ENCODE measurements at regions not wholly inside any gene's neighbourhood (a gene's known extent, or its start where the extent isn't known, plus 50 kb on each side); places are given as distances from the start of the nearest gene placed in this dataset.

DNA sequence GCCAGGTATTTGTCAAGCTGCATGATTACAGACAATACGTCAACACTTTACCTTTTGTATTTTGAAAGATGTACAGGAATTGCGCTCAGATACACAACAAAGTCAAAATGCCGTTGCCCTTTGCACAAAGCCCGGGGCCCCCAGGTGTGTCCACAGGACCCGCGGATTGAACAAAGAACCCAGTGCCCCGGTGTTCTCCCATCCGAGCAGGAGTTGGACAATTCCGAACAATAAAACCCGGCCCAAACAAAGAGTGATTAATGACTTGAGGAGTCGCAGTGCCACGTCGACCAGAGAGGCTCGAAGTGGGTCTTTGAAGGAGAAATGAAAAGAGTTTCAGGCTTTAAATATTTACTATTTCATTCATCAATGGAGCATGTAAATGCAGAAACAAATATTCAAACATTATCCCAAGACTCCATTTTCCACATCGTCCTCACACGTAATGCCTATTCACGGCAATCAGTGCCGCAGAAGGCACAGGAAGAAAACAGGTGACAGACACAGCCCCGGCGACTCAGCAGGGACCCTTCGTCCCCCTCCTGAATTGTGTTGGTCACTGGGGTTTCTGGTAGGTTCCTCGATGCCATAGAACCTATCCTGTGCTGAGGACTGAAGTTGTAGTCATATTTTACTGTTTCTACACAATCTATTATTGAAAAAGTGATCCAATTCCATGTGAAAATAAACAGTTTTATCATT, 70.9 kb upstream of the MGMT start:
- TF ChIP-seq, protein P1, sequence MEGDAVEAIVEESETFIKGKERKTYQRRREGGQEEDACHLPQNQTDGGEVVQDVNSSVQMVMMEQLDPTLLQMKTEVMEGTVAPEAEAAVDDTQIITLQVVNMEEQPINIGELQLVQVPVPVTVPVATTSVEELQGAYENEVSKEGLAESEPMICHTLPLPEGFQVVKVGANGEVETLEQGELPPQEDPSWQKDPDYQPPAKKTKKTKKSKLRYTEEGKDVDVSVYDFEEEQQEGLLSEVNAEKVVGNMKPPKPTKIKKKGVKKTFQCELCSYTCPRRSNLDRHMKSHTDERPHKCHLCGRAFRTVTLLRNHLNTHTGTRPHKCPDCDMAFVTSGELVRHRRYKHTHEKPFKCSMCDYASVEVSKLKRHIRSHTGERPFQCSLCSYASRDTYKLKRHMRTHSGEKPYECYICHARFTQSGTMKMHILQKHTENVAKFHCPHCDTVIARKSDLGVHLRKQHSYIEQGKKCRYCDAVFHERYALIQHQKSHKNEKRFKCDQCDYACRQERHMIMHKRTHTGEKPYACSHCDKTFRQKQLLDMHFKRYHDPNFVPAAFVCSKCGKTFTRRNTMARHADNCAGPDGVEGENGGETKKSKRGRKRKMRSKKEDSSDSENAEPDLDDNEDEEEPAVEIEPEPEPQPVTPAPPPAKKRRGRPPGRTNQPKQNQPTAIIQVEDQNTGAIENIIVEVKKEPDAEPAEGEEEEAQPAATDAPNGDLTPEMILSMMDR (conservative IDR thresholded peaks at IDR 0.05 in 1 of 2, IDR thresholded peaks at IDR 0.05 in 1 of 2; ENCODE audit: extremely low read depth in 1 of 2, insufficient read depth in 1 of 2, low read depth in 1 of 2, low read length in 2 of 2), result no peak
- TF ChIP-seq EZH2 (IDR thresholded peaks at IDR 0.05; ENCODE audit: borderline replicate concordance, low read length), result no peak

Data from mammary epithelial cell (primary cell).